Skeletal muscle tissue (tissue), 3 donors: ENCODE measurements at regions not wholly inside any gene's neighbourhood (a gene's known extent, or its start where the extent isn't known, plus 50 kb on each side); places are given as distances from the start of the nearest gene placed in this dataset.
"Not testable (repeated sequence)": the region's sequence is repeated elsewhere in the genome, so short reads cannot be mapped to it uniquely, and the experiment has no call there.

ENCODE experiments used
- H3K27ac ChIP-seq: one replicate; pipeline ENCODE4 v1.7.0; 2013; ENCODE audit warnings: mild to moderate bottlenecking, low read depth, low read length, inconsistent platforms
- H3K27me3 ChIP-seq, 3 donors: one replicate each; pipeline ENCODE4 v1.7.0; 2013; ENCODE audit warnings: low read length in 3 of 3; ENCODE audit not compliant: control insufficient read depth in 3 of 3, insufficient read depth in 3 of 3
- H3K36me3 ChIP-seq, 3 donors: one replicate each; pipeline ENCODE4 v1.7.0; 2013; ENCODE audit warnings: low read length in 3 of 3; ENCODE audit not compliant: control insufficient read depth in 3 of 3, insufficient read depth in 3 of 3
- H3K4me1 ChIP-seq, 3 donors: one replicate each; pipeline ENCODE4 v1.7.0; 2013; ENCODE audit warnings: low read length in 3 of 3, mild to moderate bottlenecking in 3 of 3; ENCODE audit not compliant: control insufficient read depth in 3 of 3, insufficient read depth in 3 of 3
- H3K4me3 ChIP-seq, 3 donors: one replicate each; pipeline ENCODE4 v1.7.0; 2013; ENCODE audit warnings: low read length in 3 of 3
- H3K9ac ChIP-seq, 3 donors: one replicate each; pipeline ENCODE4 v1.7.0; 2013; ENCODE audit warnings: low read length in 3 of 3, mild to moderate bottlenecking in 3 of 3, moderate library complexity in 2 of 3, low read depth in 1 of 3
- H3K9me3 ChIP-seq, 3 donors: one replicate each; pipeline ENCODE4 v1.7.0; 2013; ENCODE audit warnings: low read length in 3 of 3; ENCODE audit not compliant: control insufficient read depth in 3 of 3
- donor health status: Osteomylitis.

GRCh38 chr1:184191181-184191621 lies 139.7 kb downstream of the TSEN15 start:
- Histone ChIP-seq H3K4me3 (no peak overlapping the region), H3K27ac (no peak overlapping the region), H3K36me3 (no peaks in the 10 kb centered on the region), H3K9ac (no peak overlapping the region), H3K27me3 (peaks cover 2 to 5% (median 4%) of the 10 kb centered on the region in 3 donors), H3K4me1 (peaks cover 0 to 7% (median 0%) of the 10 kb centered on the region in 3 donors), H3K9me3 (no peaks in the 10 kb centered on the region)

GRCh38 chr1:184192796-184193195 lies 141.3 kb downstream of the TSEN15 start:
- Histone ChIP-seq H3K4me3 (no peak overlapping the region), H3K9ac (no peak overlapping the region), H3K9me3 (no peaks in the 10 kb centered on the region), H3K27ac (no peak overlapping the region), H3K36me3 (no peaks in the 10 kb centered on the region), H3K27me3 (peaks cover 2 to 5% (median 4%) of the 10 kb centered on the region in 3 donors), H3K4me1 (peaks cover 0 to 7% (median 0%) of the 10 kb centered on the region in 3 donors)

- H3K36me3 ChIP-seq, result no peaks in the 10 kb centered on the region
- H3K27me3 ChIP-seq, result peaks cover 2 to 5% (median 4%) of the 10 kb centered on the region in 3 donors
- no peak overlapping the region for H3K4me3 ChIP-seq
- H3K4me1 ChIP-seq, result peaks cover 0 to 7% (median 0%) of the 10 kb centered on the region in 3 donors
- no peak overlapping the region for H3K9ac ChIP-seq
- H3K27ac ChIP-seq, result no peak overlapping the region
- no peaks in the 10 kb centered on the region for H3K9me3 ChIP-seq
Measured at GRCh38 chr1:184193451-184193850, 141.9 kb downstream of the TSEN15 start.

- peaks cover 2 to 5% (median 4%) of the 10 kb centered on the region in 3 donors for H3K27me3 ChIP-seq
- H3K9me3 ChIP-seq, result no peaks in the 10 kb centered on the region
- H3K4me1 ChIP-seq, result peaks cover 0 to 7% (median 0%) of the 10 kb centered on the region in 3 donors
- no peak overlapping the region for H3K9ac ChIP-seq
- no peaks in the 10 kb centered on the region for H3K36me3 ChIP-seq
- H3K27ac ChIP-seq, result no peak overlapping the region
- H3K4me3 ChIP-seq, result no peak overlapping the region
Measured at GRCh38 chr1:184194236-184194635, 142.7 kb downstream of the TSEN15 start.

GRCh38 chr1:184195722-184196121 lies 144.2 kb downstream of the TSEN15 start:
- H3K4me1 ChIP-seq, H3K9me3 ChIP-seq, H3K36me3 ChIP-seq, H3K27ac ChIP-seq, H3K4me3 ChIP-seq, H3K9ac ChIP-seq, H3K27me3 ChIP-seq: not testable (repeated sequence)

- no peak overlapping the region for H3K27ac ChIP-seq
- no peaks in the 10 kb centered on the region for H3K9me3 ChIP-seq
- no peaks in the 10 kb centered on the region for H3K27me3 ChIP-seq
- no peak overlapping the region for H3K9ac ChIP-seq
- H3K36me3 ChIP-seq, result no peaks in the 10 kb centered on the region
- no peak overlapping the region for H3K4me3 ChIP-seq
- H3K4me1 ChIP-seq, result no peaks in the 10 kb centered on the region
Measured at GRCh38 chr1:184197831-184198230, 146.3 kb downstream of the TSEN15 start.

- H3K9me3 ChIP-seq, result no peaks in the 10 kb centered on the region
- H3K4me3 ChIP-seq, result no peak overlapping the region
- H3K27me3 ChIP-seq, result no peaks in the 10 kb centered on the region
- no peak overlapping the region for H3K27ac ChIP-seq
- H3K36me3 ChIP-seq, result no peaks in the 10 kb centered on the region
- H3K9ac ChIP-seq, result no peak overlapping the region
- H3K4me1 ChIP-seq, result no peaks in the 10 kb centered on the region
Measured at GRCh38 chr1:184199036-184199435, 147.5 kb downstream of the TSEN15 start.

- no peak overlapping the region for H3K9ac ChIP-seq
- H3K9me3 ChIP-seq, result no peaks in the 10 kb centered on the region
- no peak overlapping the region for H3K4me3 ChIP-seq
- no peak overlapping the region for H3K27ac ChIP-seq
- no peaks in the 10 kb centered on the region for H3K27me3 ChIP-seq
- H3K36me3 ChIP-seq, result no peaks in the 10 kb centered on the region
- no peaks in the 10 kb centered on the region for H3K4me1 ChIP-seq
Measured at GRCh38 chr1:184199438-184200085, 148.0 kb downstream of the TSEN15 start.

GRCh38 chr1:184208622-184209021 lies 157.1 kb downstream of the TSEN15 start:
- Histone ChIP-seq H3K9me3 (no peaks in the 10 kb centered on the region), H3K27ac (no peak overlapping the region), H3K27me3 (no peaks in the 10 kb centered on the region), H3K9ac (no peak overlapping the region), H3K4me1 (no peaks in the 10 kb centered on the region), H3K36me3 (no peaks in the 10 kb centered on the region), H3K4me3 (no peak overlapping the region)

- Histone ChIP-seq H3K4me1 (no peaks in the 10 kb centered on the region), H3K4me3 (no peak overlapping the region), H3K27me3 (no peaks in the 10 kb centered on the region), H3K9ac (no peak overlapping the region), H3K27ac (no peak overlapping the region), H3K36me3 (no peaks in the 10 kb centered on the region), H3K9me3 (no peaks in the 10 kb centered on the region)
Measured at GRCh38 chr1:184210031-184210430, 158.5 kb downstream of the TSEN15 start.
